Retinal pigment epithelial cell (primary cell): ENCODE measurements at regions not wholly inside any gene's neighbourhood (a gene's known extent, or its start where the extent isn't known, plus 50 kb on each side); places are given as distances from the start of the nearest gene placed in this dataset.

Source experiments
- DNase-seq: peaks from one replicate; pipeline ENCODE4 v3.0.0-alpha.2; 2010; ENCODE audit warnings: low read depth
- H3K4me3 ChIP-seq: 2 replicates; pipeline ENCODE4 v1.5.1; 2011; ENCODE audit warnings: mild to moderate bottlenecking, low read length, control low read depth, moderate library complexity
- TF ChIP-seq, protein P1 (sequence below): conservative IDR thresholded peaks from 2 replicates; pipeline ENCODE4 v1.5.1; 2011; ENCODE audit warnings: low read depth, low read length, control low read depth, inconsistent platforms

DNA sequence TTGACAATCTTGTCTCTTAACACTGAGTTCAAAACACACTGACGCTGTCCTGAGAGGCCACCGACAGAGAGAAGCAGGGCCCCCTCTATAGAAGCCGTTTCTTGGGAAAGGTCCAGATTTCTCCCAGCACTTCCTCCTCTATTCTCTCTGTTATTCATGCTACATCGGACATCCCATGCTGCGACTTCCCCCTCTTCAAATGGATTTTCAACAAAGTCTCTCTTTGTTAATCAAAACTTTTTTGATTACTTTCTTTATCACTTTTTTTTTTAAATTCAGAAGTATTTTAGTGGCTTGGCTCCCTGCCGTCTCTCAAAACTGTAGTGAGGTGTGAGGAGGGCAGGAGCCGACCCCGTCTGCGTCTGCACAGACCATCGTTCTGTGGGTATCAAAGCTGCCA lies 298.9 kb upstream of the PITRM1 start:
- no peak overlapping the region for H3K4me3 ChIP-seq
- TF ChIP-seq, protein P1, sequence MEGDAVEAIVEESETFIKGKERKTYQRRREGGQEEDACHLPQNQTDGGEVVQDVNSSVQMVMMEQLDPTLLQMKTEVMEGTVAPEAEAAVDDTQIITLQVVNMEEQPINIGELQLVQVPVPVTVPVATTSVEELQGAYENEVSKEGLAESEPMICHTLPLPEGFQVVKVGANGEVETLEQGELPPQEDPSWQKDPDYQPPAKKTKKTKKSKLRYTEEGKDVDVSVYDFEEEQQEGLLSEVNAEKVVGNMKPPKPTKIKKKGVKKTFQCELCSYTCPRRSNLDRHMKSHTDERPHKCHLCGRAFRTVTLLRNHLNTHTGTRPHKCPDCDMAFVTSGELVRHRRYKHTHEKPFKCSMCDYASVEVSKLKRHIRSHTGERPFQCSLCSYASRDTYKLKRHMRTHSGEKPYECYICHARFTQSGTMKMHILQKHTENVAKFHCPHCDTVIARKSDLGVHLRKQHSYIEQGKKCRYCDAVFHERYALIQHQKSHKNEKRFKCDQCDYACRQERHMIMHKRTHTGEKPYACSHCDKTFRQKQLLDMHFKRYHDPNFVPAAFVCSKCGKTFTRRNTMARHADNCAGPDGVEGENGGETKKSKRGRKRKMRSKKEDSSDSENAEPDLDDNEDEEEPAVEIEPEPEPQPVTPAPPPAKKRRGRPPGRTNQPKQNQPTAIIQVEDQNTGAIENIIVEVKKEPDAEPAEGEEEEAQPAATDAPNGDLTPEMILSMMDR: no peak
- no peak for DNase-seq

DNA sequence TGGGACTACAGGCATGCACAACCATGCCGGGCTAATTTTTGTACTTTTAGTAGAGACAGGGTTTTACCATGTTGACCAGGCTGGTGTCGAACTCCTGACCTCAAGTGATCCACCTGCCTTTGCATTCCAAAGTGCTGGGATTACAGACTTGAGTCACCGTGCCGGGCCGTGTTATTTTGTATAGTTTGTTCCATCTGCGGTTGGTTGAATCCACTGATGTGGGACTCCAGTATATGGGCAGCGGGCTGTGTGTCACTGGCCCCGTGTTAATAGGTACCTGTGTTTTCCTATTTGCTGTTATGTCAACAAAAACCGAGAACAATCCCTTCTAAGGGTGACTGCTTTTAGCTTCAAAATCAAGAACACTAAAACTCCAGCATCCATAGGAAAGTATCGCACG lies 297.6 kb upstream of the PITRM1 start:
- TF ChIP-seq, protein P1: no peak
- no peak overlapping the region for H3K4me3 ChIP-seq

DNA sequence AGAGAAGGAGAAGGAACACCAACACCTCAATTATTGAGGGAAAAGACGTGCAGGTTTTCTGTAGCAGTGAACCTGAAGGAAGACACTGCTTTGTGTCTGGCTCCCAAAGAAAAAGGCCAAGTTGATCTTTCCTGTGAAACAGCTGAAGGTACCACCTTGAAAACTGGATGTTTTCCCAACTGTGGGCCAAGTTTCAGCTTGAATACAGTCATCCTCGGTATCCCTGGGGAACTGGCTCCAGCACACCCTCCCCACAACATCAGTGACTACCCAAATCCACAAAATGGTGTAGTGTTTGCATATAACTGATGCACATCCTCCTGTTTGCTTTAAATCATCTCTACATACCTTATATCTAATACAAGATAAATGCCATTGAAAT lies 297.0 kb upstream of the PITRM1 start:
- H3K4me3 ChIP-seq: no peak overlapping the region
- TF ChIP-seq, protein P1: no peak
- no peak for DNase-seq

More for the DNA sequence above, 297.6 kb upstream of the PITRM1 start:
- DNase-seq: no peak

DNA sequence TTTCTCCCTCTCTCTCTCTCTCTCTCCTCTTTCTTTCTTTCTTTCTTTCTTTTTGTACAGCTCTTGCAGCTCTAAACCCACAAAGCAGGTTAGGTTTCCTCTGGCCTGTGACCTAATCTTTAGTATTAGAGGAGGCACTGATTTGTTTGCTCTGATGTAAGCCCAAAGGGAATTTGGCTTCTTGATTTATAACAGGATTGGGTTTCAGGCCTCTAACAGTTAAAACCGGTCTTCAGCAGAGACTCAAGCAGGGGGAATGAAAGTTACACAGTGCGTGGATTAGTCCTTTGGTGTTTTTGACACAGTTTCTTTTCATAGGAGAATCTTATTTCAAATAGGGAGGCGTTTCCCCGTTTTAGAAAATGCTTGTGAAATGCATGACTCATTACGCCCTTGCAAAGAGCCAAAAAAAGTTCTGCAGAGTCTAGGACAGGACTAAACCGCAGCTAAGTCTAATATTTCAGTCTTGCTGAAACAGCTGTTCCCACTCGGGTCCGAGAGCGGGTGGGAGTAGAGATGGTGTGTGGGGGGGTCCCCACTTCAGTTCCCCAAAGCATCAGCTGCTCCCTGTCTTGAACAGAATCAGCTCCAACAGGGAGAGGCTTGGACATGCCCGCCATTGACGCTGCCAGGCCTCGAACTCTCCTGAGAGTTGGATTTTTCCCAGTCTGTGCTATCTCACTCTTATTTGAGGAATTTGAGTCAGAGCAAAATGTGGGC lies 296.5 kb upstream of the PITRM1 start:
- H3K4me3 ChIP-seq: no peak overlapping the region
- TF ChIP-seq, protein P1: no peak
- peak; percentile 76 for DNase-seq

DNA sequence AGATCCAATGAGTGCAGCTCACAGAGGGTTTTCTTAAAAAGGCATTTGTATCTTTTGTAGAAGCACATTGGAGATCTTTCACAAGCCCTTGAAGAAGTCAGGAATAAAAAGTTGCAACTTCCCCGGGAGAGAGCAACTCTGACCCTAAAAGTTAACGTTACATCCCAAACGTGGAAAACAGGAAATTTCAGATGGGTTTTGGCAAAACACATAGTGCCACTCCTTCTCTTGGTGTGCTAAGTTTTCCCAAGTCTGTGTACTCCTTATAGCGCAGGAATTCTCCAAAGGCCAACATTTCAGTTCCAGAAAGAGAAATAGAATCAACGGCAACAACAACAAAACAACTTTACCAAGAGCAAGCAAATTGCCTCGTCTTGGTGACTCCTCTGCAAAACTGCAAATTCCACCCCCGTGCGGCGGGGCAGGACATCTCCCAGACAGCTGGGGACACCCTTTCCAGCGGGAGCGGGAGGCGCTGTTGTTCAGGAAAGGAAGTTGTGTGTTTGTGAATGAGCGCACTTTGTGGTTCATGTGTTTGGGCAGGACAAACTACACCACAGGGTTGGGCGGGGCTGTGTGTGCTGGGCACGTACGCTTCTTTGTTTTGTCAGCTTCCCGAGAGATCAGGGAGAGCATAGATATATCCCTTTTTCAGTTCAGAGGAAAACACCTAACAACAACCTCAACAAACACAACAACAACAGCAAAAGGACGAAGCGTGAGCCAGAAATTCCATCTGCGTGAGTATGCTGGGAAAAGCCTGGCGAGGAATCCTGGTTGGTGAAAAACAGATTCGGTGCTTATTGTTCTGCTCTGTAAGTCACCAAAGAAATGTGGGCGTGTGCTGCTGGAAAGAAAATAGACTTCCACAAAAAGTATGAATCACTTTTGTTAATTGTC lies 294.7 kb upstream of the PITRM1 start:
- TF ChIP-seq, protein P1: no peak
- peak; percentile 93 for DNase-seq
- no peak overlapping the region for H3K4me3 ChIP-seq

DNA sequence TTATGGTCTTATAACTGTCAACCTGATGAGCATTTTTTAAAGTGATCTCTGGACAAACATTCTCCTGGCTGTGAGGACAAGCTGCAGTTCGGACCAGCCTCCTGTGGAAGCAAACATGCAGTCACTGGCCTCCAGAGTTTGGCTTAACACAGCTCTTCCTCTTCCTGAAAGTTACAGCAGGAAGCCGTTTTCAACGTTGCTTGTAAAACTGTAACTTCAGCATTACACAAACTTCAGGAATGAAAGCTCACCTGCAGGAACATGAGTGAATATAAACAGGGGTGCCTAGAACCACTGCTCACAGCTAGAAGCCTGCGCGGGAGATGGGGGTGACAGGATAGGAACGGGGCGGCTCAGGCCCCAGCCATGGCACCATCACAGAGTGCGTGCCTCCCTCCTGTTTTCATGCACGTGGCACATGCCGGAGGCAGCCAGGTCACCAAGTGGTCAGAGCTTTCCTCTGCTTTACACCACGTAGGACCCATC lies 292.9 kb upstream of the PITRM1 start:
- TF ChIP-seq, protein P1: no peak
- no peak for DNase-seq
- H3K4me3 ChIP-seq: no peak overlapping the region
